HepG2 (cell line): ENCODE measurements at regions not wholly inside any gene's neighbourhood (a gene's known extent, or its start where the extent isn't known, plus 50 kb on each side); places are given as distances from the start of the nearest gene placed in this dataset.

Experiments
- ATAC-seq: fragments of 200-7000 bp; cut with Tn5 transposase; 3 replicates; pipeline ENCODE4 v1.9.1; 2020; ENCODE audit warnings: mild to moderate bottlenecking, moderate library complexity
- BruUV-seq: library from RNA; stranded (reverse); fragments of 400-500 nt; replicated peaks from 2 replicates; lab custom pipeline; 2021; lab: Mats Ljungman, UMichigan
- CTCF ChIA-PET: fragments of 300-600 bp; formaldehyde crosslinking; extraction: SDS; loops from one replicate; lab custom pipeline; 2021; ENCODE audit warnings: low total read pairs, inconsistent platforms, low intra/inter-chr PET ratio; lab: Yijun Ruan, JAX
- POLR2A ChIA-PET: fragments of 350-600 bp; sonication (Branson Sonifier 250); formaldehyde crosslinking; loops from one replicate; lab custom pipeline; 2020; ENCODE audit warnings: antibody characterized with exemption, inconsistent platforms; lab: Yijun Ruan, JAX
- DNase-seq: peaks from one replicate; pipeline ENCODE4 v3.0.0-alpha.2; 2015; ENCODE audit warnings: low spot score
- FAIRE-seq: peaks from 3 replicates; lab custom pipeline; 2011; peaks lifted over from hg19 to GRCh38; lab: Jason Lieb, UNC
- H2AFZ ChIP-seq: one replicate; pipeline ENCODE4 v1.6.1; 2011; ENCODE audit warnings: low read length, inconsistent platforms
- H3K27ac ChIP-seq: fragments of 300-600 bp; 3 replicates; pipeline ENCODE4 v1.8.0; 2011; ENCODE audit warnings: mixed run types, mild to moderate bottlenecking, mixed read lengths, low read length, inconsistent platforms; ENCODE audit not compliant: insufficient read depth; ENCODE audit errors: extremely low read length
- H3K27me3 ChIP-seq, 2 experiments: fragments of 200-600 bp in 1 of 2; 2 replicates in 1 of 2; 3 replicates in 1 of 2; pipeline versions ENCODE4 v1.6.0 to v1.8.0; 2011; ENCODE audit warnings: low read length in 2 of 2, mild to moderate bottlenecking in 2 of 2, moderate library complexity in 2 of 2, inconsistent platforms in 1 of 2; ENCODE audit not compliant: insufficient read depth in 2 of 2, control insufficient read depth in 1 of 2
- H3K36me3 ChIP-seq, 2 experiments: fragments of 200-600 bp in 1 of 2; replicated peaks in 1 of 2; 2 replicates in 1 of 2; 3 replicates in 1 of 2; pipeline versions ENCODE4 v1.5.1 to v1.8.0; 2011; ENCODE audit warnings: low read length in 2 of 2, inconsistent platforms in 1 of 2; ENCODE audit not compliant: insufficient read depth in 2 of 2, control insufficient read depth in 1 of 2
- H3K4me1 ChIP-seq: 2 replicates; pipeline ENCODE4 v1.5.1; 2012; ENCODE audit warnings: low read length, inconsistent platforms; ENCODE audit not compliant: insufficient read depth
- H3K4me2 ChIP-seq: 2 replicates; pipeline ENCODE4 v1.6.0; 2011; ENCODE audit warnings: low read depth, low read length, inconsistent platforms
- H3K4me3 ChIP-seq, 3 experiments: fragments of 200-600 bp in 1 of 3; sonication (generic), shearing (Covaris generic) in 1 of 3; replicated peaks in 1 of 3; 2 replicates each; pipeline ENCODE4 v1.5.1; 2011 to 2016; ENCODE audit warnings: low read length in 3 of 3, inconsistent platforms in 2 of 3, low read depth in 2 of 3, mild to moderate bottlenecking in 2 of 3, control low read depth in 1 of 3, mixed read lengths in 1 of 3; ENCODE audit not compliant: insufficient read depth in 1 of 3
- H3K79me2 ChIP-seq: one replicate; pipeline ENCODE4 v1.6.1; 2011; ENCODE audit warnings: low read length, inconsistent platforms; ENCODE audit not compliant: insufficient read depth
- H3K9ac ChIP-seq: 2 replicates; pipeline ENCODE4 v1.6.0; 2011; ENCODE audit warnings: mild to moderate bottlenecking, low read depth, low read length, inconsistent platforms; ENCODE audit not compliant: insufficient read depth
- H3K9me3 ChIP-seq: 2 replicates; pipeline ENCODE4 v1.5.1; 2012; ENCODE audit warnings: mild to moderate bottlenecking, low read length
- H4K20me1 ChIP-seq: 2 replicates; pipeline ENCODE4 v1.6.0; 2011; ENCODE audit warnings: inconsistent platforms, mild to moderate bottlenecking, low read length, moderate library complexity; ENCODE audit not compliant: insufficient read depth
- AGO2 ChIP-seq: fragments of 200-400 bp; formaldehyde crosslinking; optimal IDR thresholded peaks from 2 replicates; pipeline ENCODE3; 2017; ENCODE audit warnings: mild to moderate bottlenecking, low read depth, low read length, moderate library complexity
- DPF2 ChIP-seq: sonication (generic); formaldehyde crosslinking; IDR thresholded peaks from 2 replicates; pipeline ENCODE4 v1.4.0; 2020; ENCODE audit warnings: mild to moderate bottlenecking, low read depth, missing genetic modification reagents, borderline replicate concordance
- GTF2F1 ChIP-seq: fragments of 150-350 bp; IDR thresholded peaks from 2 replicates; pipeline ENCODE4 v1.6.1; 2014; ENCODE audit warnings: low read length
- NAIF1 ChIP-seq: sonication (generic); formaldehyde crosslinking; IDR thresholded peaks from 2 replicates; pipeline ENCODE4 v1.5.0; 2020; ENCODE audit warnings: mild to moderate bottlenecking, missing genetic modification reagents, borderline replicate concordance
- NFKBIZ ChIP-seq: IDR thresholded peaks from 2 replicates; pipeline ENCODE4 v1.6.1; 2018; ENCODE audit warnings: missing genetic modification reagents, missing compliant biosample characterization
- ZBTB3 ChIP-seq: sonication (generic); formaldehyde crosslinking; IDR thresholded peaks from 2 replicates; pipeline ENCODE4 v1.4.0; 2020; ENCODE audit warnings: low read depth, mild to moderate bottlenecking, moderate library complexity, missing genetic modification reagents, borderline replicate concordance
- ZFP36L1 ChIP-seq: sonication (generic); formaldehyde crosslinking; IDR thresholded peaks from 2 replicates; pipeline ENCODE4 v1.8.0; 2022; ENCODE audit warnings: mild to moderate bottlenecking, missing genetic modification reagents, moderate library complexity
- ZNF660 ChIP-seq: sonication (generic); formaldehyde crosslinking; IDR thresholded peaks from 2 replicates; pipeline ENCODE4 v1.5.1; 2020; ENCODE audit warnings: mild to moderate bottlenecking, low read depth, missing genetic modification reagents, borderline replicate concordance
- WGBS: methylation state at CpG from one replicate; pipeline ENCODE4 v1.1.6; 2017; ENCODE audit warnings: low lambda C conversion rate; 5-methylcytosine and 5-hydroxymethylcytosine counted together
- in situ Hi-C: cut with HindIII; loops from 2 replicates; pipeline ENCODE4 v1.10.0; 2017; ENCODE audit warnings: low pct_unique_long_range_greater_than_20kb; ENCODE audit not compliant: extremely low pct_ligation_motif_present
- intact Hi-C: fragments of 100-400 bp; cut with micrococcal nuclease; formaldehyde crosslinking; loops from one replicate; pipeline ENCODE4 v1.10.0; 2022; ENCODE audit not compliant: unreplicated experiment
- TF ChIP-seq, protein P1 (sequence below): IDR thresholded peaks from 2 replicates; pipeline ENCODE4 v1.6.1; 2012; ENCODE audit warnings: low read length, improper control_type of control experiment
- TF ChIP-seq, protein P2 (sequence below): sonication (generic); formaldehyde crosslinking; IDR thresholded peaks from 2 replicates; pipeline ENCODE4 v1.8.0; 2022; ENCODE audit warnings: missing genetic modification reagents, mild to moderate bottlenecking, inconsistent platforms, borderline replicate concordance
- TF ChIP-seq, protein P3 (sequence below): sonication (generic); formaldehyde crosslinking; IDR thresholded peaks from 2 replicates; pipeline ENCODE4 v1.5.0; 2020; ENCODE audit warnings: missing genetic modification reagents

DNA sequence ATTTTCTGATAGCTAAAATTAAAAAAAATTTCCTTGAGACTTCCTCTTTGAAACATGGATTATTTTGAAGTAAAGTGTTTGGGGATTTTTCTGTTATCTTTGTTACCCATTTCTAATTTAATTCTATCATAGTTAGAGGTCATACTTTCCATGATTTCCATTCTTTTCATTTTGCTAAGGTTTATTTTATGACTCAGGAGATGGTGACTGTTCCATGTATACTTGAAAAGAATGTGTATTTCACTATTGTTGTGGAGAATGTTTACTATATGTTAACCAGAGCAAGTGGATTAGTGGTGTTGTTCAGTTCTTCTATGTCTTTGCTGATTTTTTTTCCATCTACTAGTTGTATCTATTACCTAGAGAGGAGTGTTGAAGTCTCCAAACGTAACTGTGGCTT is 250.5 kb upstream of the PELI2 start:
- no peak for FAIRE-seq
- intact Hi-C loops, result loop anchor here (10.0 kb wide), 1 partner anchor 607 kb away; no protein-coding TSS in a partner anchor
- WGBS, result 3% methylated on average over 1 of the region's 1 CpG

More for the DNA sequence above, 250.5 kb upstream of the PELI2 start:
- no TSS peak for BruUV-seq
- in situ Hi-C loops, result no loop called here
- Histone ChIP-seq H3K9me3 (peaks cover 9% of the 10 kb centered on the region), H3K36me3 (no peaks in the 10 kb centered on the region), H4K20me1 (no peaks in the 10 kb centered on the region), H2AFZ (no peak overlapping the region), H3K4me2 (no peak overlapping the region), H3K27ac (no peak overlapping the region), H3K27me3 (peaks cover 0 to under 1% of the 10 kb centered on the region in 2 experiments; a peak in 2 of 5 replicates), H3K4me1 (no peaks in the 10 kb centered on the region), H3K9ac (no peak overlapping the region), H3K4me3 (no peak overlapping the region), H3K79me2 (no peaks in the 10 kb centered on the region)
- no peak for ATAC-seq
- ChIA-PET CTCF (no interaction called here), POLR2A (no interaction called here)
- DNase-seq, result no peak
- TF ChIP-seq, protein P1, sequence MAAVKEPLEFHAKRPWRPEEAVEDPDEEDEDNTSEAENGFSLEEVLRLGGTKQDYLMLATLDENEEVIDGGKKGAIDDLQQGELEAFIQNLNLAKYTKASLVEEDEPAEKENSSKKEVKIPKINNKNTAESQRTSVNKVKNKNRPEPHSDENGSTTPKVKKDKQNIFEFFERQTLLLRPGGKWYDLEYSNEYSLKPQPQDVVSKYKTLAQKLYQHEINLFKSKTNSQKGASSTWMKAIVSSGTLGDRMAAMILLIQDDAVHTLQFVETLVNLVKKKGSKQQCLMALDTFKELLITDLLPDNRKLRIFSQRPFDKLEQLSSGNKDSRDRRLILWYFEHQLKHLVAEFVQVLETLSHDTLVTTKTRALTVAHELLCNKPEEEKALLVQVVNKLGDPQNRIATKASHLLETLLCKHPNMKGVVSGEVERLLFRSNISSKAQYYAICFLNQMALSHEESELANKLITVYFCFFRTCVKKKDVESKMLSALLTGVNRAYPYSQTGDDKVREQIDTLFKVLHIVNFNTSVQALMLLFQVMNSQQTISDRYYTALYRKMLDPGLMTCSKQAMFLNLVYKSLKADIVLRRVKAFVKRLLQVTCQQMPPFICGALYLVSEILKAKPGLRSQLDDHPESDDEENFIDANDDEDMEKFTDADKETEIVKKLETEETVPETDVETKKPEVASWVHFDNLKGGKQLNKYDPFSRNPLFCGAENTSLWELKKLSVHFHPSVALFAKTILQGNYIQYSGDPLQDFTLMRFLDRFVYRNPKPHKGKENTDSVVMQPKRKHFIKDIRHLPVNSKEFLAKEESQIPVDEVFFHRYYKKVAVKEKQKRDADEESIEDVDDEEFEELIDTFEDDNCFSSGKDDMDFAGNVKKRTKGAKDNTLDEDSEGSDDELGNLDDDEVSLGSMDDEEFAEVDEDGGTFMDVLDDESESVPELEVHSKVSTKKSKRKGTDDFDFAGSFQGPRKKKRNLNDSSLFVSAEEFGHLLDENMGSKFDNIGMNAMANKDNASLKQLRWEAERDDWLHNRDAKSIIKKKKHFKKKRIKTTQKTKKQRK, result no peak
- TF ChIP-seq NAIF1 (CRISPR knock-in tag), result no peak
- no peak for TF ChIP-seq ZBTB3 (CRISPR knock-in tag)
- TF ChIP-seq, protein P2, sequence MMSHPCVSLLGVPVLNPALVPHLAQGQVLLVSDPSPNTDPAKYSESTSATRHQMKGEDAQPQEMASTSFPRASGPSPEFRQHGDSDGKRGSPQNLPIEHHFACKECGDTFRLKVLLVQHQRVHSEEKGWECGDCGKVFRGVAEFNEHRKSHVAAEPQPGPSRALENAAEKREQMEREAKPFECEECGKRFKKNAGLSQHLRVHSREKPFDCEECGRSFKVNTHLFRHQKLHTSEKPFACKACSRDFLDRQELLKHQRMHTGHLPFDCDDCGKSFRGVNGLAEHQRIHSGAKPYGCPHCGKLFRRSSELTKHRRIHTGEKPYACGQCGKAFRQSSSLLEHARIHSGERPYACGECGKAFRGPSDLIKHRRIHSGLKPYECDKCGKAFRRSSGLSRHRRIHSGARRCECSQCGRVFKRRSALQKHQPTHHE (CRISPR knock-in tag), result no peak
- no peak for TF ChIP-seq AGO2
- no peak for TF ChIP-seq ZFP36L1 (CRISPR knock-in tag)
- TF ChIP-seq NFKBIZ (CRISPR knock-in tag), result no peak
- TF ChIP-seq GTF2F1, result no peak
- no peak for TF ChIP-seq DPF2 (CRISPR knock-in tag)
- TF ChIP-seq ZNF660 (CRISPR knock-in tag), result no peak
- TF ChIP-seq, protein P3, sequence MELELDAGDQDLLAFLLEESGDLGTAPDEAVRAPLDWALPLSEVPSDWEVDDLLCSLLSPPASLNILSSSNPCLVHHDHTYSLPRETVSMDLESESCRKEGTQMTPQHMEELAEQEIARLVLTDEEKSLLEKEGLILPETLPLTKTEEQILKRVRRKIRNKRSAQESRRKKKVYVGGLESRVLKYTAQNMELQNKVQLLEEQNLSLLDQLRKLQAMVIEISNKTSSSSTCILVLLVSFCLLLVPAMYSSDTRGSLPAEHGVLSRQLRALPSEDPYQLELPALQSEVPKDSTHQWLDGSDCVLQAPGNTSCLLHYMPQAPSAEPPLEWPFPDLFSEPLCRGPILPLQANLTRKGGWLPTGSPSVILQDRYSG (CRISPR knock-in tag), result no peak
